Left lung (tissue), 4 donors: ENCODE measurements at regions not wholly inside any gene's neighbourhood (a gene's known extent, or its start where the extent isn't known, plus 50 kb on each side); places are given as distances from the start of the nearest gene placed in this dataset.

Experiments used
- ATAC-seq: fragments of 200-7000 bp; cut with Tn5 transposase; one replicate; pipeline ENCODE4 v1.9.1; 2020; ENCODE audit warnings: moderate library complexity
- DNase-seq, 4 donors: peaks; one replicate each; pipeline ENCODE4 v3.0.0-alpha.2; 2013 to 2020
- H3K27ac ChIP-seq, 2 donors: fragments of 200-600 bp; sonication (generic) in 1 of 2; one replicate each; pipeline versions ENCODE4 v1.5.0 to v1.8.0; 2020 to 2021
- H3K27me3 ChIP-seq, 2 donors: fragments of 200-600 bp; sonication (generic) in 1 of 2; one replicate each; pipeline versions ENCODE4 v1.5.0 to v1.8.0; 2020 to 2021
- H3K36me3 ChIP-seq, 2 donors: fragments of 200-600 bp; sonication (generic) in 1 of 2; one replicate each; pipeline versions ENCODE4 v1.5.0 to v1.8.0; 2020 to 2021
- H3K4me1 ChIP-seq, 2 donors: fragments of 200-600 bp; one replicate each; pipeline ENCODE4 v1.8.0; 2021
- H3K4me3 ChIP-seq, 2 donors: fragments of 200-600 bp; sonication (generic) in 1 of 2; one replicate each; pipeline versions ENCODE4 v1.5.0 to v1.8.0; 2020 to 2021; ENCODE audit warnings: mild to moderate bottlenecking in 1 of 2
- H3K9me3 ChIP-seq, 2 donors: fragments of 200-600 bp; sonication (generic) in 1 of 2; one replicate each; pipeline versions ENCODE4 v1.5.0 to v1.8.0; 2020 to 2021
- intact Hi-C, 2 donors: fragments of 100-400 bp; cut with DNase I; formaldehyde crosslinking; loops; one replicate each; pipeline versions ENCODE4 v1.11.2 to v1.14.2; 2022
- TF ChIP-seq, protein P1 (sequence below), 2 donors: fragments of 200-600 bp; sonication (generic) in 1 of 2; IDR thresholded peaks; one replicate each; pipeline versions ENCODE4 v1.5.0 to v1.8.0; 2021; ENCODE audit warnings: antibody characterized with exemption in 2 of 2
- donor health status: DM: no; HTN: yes; CAD: no.
- donor health status: DM: no; HTN: no; CAD: no.

DNA sequence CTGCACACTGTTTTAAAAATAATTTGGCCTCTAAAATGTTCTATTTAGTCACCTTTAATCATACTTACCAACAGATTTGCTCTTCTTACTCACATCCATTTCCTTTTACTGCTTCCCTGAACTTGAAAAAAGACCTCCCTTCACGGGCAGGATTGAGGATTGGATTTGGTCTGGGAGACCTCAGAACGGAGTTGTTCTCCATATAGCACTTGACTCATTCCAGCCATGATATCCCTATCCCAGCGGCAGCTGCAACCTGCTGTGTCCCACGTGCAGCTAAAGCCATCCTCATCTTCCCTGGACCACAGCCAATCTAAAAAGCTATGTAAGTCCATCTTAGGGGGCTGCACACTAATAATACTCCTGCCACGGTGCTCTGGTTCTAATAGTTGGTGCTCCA lies 97.0 kb upstream of the PTPRM start:
- TF ChIP-seq, protein P1, sequence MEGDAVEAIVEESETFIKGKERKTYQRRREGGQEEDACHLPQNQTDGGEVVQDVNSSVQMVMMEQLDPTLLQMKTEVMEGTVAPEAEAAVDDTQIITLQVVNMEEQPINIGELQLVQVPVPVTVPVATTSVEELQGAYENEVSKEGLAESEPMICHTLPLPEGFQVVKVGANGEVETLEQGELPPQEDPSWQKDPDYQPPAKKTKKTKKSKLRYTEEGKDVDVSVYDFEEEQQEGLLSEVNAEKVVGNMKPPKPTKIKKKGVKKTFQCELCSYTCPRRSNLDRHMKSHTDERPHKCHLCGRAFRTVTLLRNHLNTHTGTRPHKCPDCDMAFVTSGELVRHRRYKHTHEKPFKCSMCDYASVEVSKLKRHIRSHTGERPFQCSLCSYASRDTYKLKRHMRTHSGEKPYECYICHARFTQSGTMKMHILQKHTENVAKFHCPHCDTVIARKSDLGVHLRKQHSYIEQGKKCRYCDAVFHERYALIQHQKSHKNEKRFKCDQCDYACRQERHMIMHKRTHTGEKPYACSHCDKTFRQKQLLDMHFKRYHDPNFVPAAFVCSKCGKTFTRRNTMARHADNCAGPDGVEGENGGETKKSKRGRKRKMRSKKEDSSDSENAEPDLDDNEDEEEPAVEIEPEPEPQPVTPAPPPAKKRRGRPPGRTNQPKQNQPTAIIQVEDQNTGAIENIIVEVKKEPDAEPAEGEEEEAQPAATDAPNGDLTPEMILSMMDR (IDR thresholded peaks at IDR 0.05) = no peak
- no peak overlapping the region for H3K27ac ChIP-seq
- H3K4me3 ChIP-seq = no peak overlapping the region
- no peaks in the 10 kb centered on the region for H3K36me3 ChIP-seq
- no peak for ATAC-seq
- H3K27me3 ChIP-seq = no peaks in the 10 kb centered on the region
- H3K4me1 ChIP-seq = no peaks in the 10 kb centered on the region
- intact Hi-C loops = no loop called here
- no peaks in the 10 kb centered on the region for H3K9me3 ChIP-seq
- no peak for DNase-seq

DNA sequence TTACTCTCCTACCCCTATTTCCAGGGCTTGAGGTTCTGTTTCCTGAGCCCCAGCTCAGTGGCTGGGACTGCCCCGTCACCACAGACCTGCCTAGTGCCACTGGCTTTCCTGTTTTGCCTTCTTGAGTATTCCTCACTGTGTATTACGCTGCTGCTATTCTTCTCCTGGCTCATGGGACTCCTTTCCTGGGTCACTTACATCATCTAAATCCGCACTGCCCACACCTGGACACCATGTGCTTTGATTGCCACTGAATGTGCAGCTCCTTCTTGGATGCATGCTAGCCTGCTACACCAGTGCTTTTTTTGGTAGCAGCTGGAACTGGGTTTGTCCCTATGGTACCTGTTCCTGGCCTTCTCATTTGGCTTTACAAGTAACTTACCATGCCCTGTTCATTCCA lies 96.6 kb upstream of the PTPRM start:
- no peak overlapping the region for H3K27ac ChIP-seq
- no peaks in the 10 kb centered on the region for H3K27me3 ChIP-seq
- intact Hi-C loops = no loop called here
- no peak overlapping the region for H3K4me3 ChIP-seq
- DNase-seq (no peak), ATAC-seq (no peak)
- no peaks in the 10 kb centered on the region for H3K4me1 ChIP-seq
- no peaks in the 10 kb centered on the region for H3K36me3 ChIP-seq
- no peaks in the 10 kb centered on the region for H3K9me3 ChIP-seq
- TF ChIP-seq, protein P1 (IDR thresholded peaks at IDR 0.05) = no peak

DNA sequence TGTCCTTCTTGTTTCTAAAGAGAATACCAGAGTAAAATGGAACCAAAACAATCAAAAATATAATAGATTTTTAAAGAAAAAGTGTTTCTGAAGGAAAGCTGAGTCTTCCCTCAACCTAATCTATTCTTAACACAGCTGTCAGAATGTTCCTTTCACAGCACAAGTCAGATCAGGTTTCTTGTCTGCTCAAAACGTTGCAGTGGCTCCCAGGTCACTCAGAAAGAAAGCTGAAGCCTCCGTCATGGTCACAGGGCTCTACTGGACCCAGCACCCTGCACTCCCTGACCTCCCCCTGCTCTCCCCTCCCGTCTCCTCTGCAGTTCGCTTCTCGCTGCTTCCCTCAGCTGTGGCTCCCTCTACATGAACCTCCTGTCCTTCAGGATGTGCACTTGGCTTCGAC lies 90.7 kb upstream of the PTPRM start:
- H3K27me3 ChIP-seq = no peaks in the 10 kb centered on the region
- ATAC-seq = no peak
- H3K27ac ChIP-seq = no peak overlapping the region
- DNase-seq = no peak
- intact Hi-C loops = no loop called here
- no peaks in the 10 kb centered on the region for H3K9me3 ChIP-seq
- TF ChIP-seq, protein P1 (IDR thresholded peaks at IDR 0.05) = no peak
- H3K4me1 ChIP-seq = no peaks in the 10 kb centered on the region
- H3K36me3 ChIP-seq = no peaks in the 10 kb centered on the region
- no peak overlapping the region for H3K4me3 ChIP-seq

DNA sequence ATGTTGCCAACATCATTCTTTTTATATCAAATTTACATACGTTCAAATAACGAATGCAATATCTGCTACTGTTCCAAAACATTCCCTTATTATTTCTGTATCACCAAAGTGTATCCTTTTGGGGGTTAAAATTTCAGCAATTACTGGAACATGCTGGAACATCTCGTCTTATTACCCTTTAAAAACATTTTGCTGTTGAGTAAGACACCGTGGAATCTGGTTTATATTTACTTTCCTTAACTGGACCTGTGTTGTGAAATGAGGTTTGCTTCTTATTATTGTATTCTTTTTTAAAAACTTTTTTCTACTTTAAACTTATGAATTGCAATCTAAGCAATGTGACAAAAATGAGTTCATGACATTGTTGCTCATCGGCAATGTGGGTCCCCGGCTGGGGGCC lies 87.4 kb upstream of the PTPRM start:
- no peaks in the 10 kb centered on the region for H3K27me3 ChIP-seq
- H3K4me3 ChIP-seq = no peak overlapping the region
- TF ChIP-seq, protein P1 (IDR thresholded peaks at IDR 0.05) = no peak
- intact Hi-C loops = no loop called here
- H3K4me1 ChIP-seq = no peaks in the 10 kb centered on the region
- no peak overlapping the region for H3K27ac ChIP-seq
- no peaks in the 10 kb centered on the region for H3K36me3 ChIP-seq
- ATAC-seq (no peak), DNase-seq (no peak)
- no peaks in the 10 kb centered on the region for H3K9me3 ChIP-seq

DNA sequence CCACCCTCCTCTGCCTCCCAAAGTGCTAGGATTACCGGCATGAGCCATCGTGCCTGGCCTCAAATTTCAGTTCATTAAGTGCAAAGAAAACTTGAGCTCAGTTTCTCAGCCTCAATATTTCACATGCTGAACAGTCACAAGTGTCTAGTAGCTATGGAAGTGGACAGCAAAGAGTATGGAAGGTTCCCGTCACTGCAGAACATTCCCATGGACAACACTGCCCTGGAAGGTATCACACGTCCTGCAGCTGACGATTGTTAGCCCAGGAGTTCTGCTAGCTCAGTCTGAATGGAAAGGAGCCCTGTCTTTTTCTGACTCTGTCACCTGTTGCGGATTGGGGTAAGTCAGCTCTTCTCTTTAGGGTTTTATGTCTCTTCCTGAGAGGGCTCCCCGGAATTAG lies 86.2 kb upstream of the PTPRM start:
- H3K9me3 ChIP-seq = no peaks in the 10 kb centered on the region
- DNase-seq (no peak), ATAC-seq (no peak)
- H3K4me3 ChIP-seq = no peak overlapping the region
- TF ChIP-seq, protein P1 (IDR thresholded peaks at IDR 0.05) = no peak
- H3K36me3 ChIP-seq = no peaks in the 10 kb centered on the region
- H3K4me1 ChIP-seq = no peaks in the 10 kb centered on the region
- no peaks in the 10 kb centered on the region for H3K27me3 ChIP-seq
- no peak overlapping the region for H3K27ac ChIP-seq
- intact Hi-C loops = no loop called here
